ENCODE measurements at regions not wholly inside any gene's neighbourhood (a gene's known extent, or its start where the extent isn't known, plus 50 kb on each side); places are given as distances from the start of the nearest gene placed in this dataset.
"Not testable (repeated sequence)": the region's sequence is repeated elsewhere in the genome, so short reads cannot be mapped to it uniquely, and the experiment has no call there.

DNA sequence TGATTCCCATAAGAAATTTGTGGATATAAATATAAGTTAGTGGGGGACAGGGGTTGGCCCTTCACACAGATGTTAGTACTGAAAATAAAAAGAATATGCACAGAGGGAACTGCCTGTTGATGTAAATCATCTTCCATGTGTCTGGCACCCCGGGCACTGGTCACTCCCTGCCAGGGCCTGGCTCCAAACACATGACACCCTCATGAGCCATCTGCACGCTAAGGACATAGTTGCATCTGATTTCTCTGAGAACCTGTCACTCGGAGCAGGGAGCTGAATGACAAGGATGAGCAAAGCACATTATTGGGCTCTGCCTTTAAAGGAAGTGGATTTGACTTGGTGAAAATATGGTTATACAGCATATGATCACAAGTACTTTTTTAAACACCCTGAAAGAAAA lies 66.2 kb upstream of the TSC22D2 start:
- POLR2A ChIA-PET = no interaction called here
- TF ChIP-seq, protein P1, sequence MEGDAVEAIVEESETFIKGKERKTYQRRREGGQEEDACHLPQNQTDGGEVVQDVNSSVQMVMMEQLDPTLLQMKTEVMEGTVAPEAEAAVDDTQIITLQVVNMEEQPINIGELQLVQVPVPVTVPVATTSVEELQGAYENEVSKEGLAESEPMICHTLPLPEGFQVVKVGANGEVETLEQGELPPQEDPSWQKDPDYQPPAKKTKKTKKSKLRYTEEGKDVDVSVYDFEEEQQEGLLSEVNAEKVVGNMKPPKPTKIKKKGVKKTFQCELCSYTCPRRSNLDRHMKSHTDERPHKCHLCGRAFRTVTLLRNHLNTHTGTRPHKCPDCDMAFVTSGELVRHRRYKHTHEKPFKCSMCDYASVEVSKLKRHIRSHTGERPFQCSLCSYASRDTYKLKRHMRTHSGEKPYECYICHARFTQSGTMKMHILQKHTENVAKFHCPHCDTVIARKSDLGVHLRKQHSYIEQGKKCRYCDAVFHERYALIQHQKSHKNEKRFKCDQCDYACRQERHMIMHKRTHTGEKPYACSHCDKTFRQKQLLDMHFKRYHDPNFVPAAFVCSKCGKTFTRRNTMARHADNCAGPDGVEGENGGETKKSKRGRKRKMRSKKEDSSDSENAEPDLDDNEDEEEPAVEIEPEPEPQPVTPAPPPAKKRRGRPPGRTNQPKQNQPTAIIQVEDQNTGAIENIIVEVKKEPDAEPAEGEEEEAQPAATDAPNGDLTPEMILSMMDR (IDR thresholded peaks at IDR 0.05; ENCODE audit: control extremely low read depth, extremely low read depth, low read depth, missing control alignments) = no peak
- CTCF ChIA-PET = interaction anchor here (1.1 kb wide), 1 partner anchor 48 kb away, joined by 3 read pairs; no protein-coding TSS in a partner anchor
- DNase-seq (ENCODE audit: extremely low spot score) = no peak

DNA sequence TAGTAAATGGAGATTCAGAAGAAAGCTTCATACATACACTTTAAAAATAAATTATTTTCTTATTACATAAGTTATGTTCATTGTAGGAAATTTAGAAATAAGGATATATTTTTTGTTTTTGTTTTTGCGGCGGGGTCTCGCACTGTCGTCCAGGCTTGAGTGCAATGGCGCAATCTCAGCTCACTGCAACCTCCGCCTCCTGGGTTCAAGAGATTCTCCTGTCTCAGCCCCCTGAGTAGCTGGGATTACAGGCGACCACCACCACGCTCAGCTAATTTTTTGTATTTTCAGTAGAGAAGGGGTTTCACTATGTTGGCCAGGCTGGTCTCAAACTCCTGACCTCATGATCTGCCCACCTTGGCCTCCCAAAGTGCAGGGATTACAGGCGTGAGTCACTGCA lies 71.7 kb upstream of the TSC22D2 start:
- CTCF ChIA-PET = interaction anchor here (0.9 kb wide), 1 partner anchor 9 kb away, joined by 3 read pairs; no protein-coding TSS in a partner anchor
- POLR2A ChIA-PET; DNase-seq (ENCODE audit: extremely low spot score): not testable (repeated sequence)

DNA sequence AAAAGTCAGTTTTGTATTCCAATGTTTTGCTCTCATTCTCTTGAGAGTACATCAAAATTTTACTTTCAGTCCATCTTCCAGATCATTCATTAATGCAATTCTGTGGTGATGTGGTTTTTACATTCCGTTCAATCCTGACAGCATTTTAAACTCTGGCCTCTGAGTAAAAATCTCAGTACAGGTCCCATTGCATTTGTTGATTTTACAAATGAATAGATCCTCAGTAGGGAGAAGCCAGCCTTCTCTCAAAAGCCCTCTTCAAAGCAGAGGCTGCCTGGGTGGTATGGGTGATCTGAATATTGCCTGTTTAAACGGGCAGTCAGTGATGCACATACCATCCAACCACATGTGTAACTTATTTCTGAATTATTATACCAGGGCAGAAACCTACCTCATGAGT lies 72.5 kb upstream of the TSC22D2 start:
- ChIA-PET POLR2A (no interaction called here), CTCF (interaction anchor here (0.9 kb wide), 1 partner anchor 10 kb away, joined by 3 read pairs; no protein-coding TSS in a partner anchor)
- DNase-seq (ENCODE audit: extremely low spot score) = no peak
- TF ChIP-seq, protein P1 (IDR thresholded peaks at IDR 0.05; ENCODE audit: control extremely low read depth, extremely low read depth, low read depth, missing control alignments) = no peak

DNA sequence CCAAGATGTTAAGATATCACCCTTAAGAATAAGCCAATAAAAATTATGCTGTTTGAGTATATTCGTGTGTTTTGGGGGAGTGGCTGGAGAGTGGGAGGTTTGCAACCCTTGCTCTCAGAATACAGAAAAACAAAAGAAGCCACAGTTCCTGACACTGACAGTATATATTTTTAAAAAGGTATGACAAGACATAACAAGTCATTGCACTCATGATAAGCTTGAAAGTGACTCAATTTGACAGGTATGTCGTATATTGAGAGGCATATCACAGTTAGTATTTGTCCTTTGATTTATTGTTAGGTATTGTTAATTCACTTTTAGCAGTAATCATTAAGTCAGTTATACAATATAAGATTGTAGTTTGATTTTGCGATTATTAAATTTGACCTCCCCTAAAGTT lies 73.1 kb upstream of the TSC22D2 start:
- POLR2A ChIA-PET = no interaction called here
- no peak for DNase-seq (ENCODE audit: extremely low spot score)
- CTCF ChIA-PET = no interaction called here
- TF ChIP-seq, protein P1 (IDR thresholded peaks at IDR 0.05; ENCODE audit: control extremely low read depth, extremely low read depth, low read depth, missing control alignments) = no peak

DNA sequence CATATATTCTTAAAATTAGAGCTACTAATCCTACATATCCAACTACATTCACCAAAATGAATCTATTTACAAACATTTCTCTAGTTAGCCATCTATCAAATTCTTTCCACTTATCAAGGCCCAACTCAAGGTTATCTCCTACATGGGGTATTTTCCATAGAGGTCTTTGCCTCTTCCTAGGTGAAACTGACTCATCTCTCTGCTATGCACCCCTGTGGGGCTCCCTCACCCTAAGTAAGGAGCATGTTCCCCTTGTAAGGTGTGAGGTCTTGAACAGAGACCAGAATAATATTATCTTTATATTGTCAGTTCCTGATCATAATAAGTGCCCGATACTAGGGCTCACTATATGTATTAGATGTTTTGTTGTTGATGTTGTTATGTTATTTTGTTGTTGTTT lies 74.6 kb upstream of the TSC22D2 start:
- no peak for DNase-seq (ENCODE audit: extremely low spot score)
- TF ChIP-seq, protein P1 (IDR thresholded peaks at IDR 0.05; ENCODE audit: control extremely low read depth, extremely low read depth, low read depth, missing control alignments) = no peak
- ChIA-PET CTCF (interaction anchor here (1.3 to 1.5 kb wide), 2 partner anchors 9 to 77 kb away, joined by 3 to 6 read pairs; no protein-coding TSS in a partner anchor), POLR2A (no interaction called here)

DNA sequence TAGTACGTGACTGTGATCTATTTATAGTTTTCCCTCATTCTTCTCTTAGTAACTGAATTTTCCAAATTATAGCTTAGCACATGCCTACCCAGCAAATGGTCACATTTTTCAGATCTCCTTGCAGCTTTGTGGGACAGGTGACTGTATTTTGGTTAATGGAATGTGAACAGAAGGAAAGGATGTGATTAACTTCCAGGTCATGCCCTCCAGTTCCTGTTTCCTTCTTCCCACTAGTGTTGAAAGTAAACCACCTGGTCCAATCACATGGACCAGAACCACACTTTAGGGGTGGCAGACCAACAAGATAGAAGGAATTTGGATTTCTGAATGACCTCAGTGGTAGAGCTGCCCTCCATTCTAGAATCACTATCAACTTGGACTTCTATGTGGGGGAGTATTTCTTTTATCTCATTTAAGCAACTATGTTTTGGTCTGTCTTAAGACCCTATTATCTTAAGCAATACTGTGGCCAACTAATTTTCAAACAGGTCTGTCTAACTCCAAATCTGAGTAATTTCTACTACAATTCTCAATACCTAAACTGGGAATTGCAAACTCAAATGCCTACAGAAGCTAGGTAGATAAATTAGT lies 76.0 kb upstream of the TSC22D2 start:
- DNase-seq (ENCODE audit: extremely low spot score) = no peak
- TF ChIP-seq, protein P1 (IDR thresholded peaks at IDR 0.05; ENCODE audit: control extremely low read depth, extremely low read depth, low read depth, missing control alignments) = no peak
- POLR2A ChIA-PET = no interaction called here
- CTCF ChIA-PET = interaction anchor here (0.9 to 1.5 kb wide), 2 partner anchors 8 to 15 kb away, joined by 4 to 6 read pairs; no protein-coding TSS in a partner anchor

DNA sequence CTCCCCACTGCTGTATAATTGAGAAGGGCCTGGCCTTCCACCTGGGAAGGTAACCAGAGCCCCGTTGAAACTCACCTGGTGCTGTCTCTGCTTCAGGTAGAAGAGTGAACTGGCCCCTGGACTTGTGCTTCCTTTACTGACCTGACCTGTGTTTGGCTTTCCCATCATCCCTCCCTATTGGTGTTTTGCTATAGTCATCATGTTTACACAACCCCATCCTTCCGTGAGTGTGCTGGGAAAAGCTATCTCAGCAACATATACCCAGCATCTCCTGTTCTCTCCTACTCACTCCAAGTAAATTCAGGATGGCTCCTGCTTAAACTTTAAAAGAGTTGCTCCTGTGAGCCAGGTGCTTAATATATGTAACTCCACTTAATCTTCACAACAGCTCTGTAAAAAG lies 77.2 kb upstream of the TSC22D2 start:
- POLR2A ChIA-PET = no interaction called here
- TF ChIP-seq, protein P1 (IDR thresholded peaks at IDR 0.05; ENCODE audit: control extremely low read depth, extremely low read depth, low read depth, missing control alignments) = no peak
- CTCF ChIA-PET = interaction anchor here (1.6 kb wide), 1 partner anchor 9 kb away, joined by 4 read pairs; no protein-coding TSS in a partner anchor
- DNase-seq (ENCODE audit: extremely low spot score) = no peak
